ENCODE measurements at regions not wholly inside any gene's neighbourhood (a gene's known extent, or its start where the extent isn't known, plus 50 kb on each side); places are given as distances from the start of the nearest gene placed in this dataset.

- TF ChIP-seq CHD7 (IDR thresholded peaks at IDR 0.05; ENCODE audit: insufficient replicate concordance, low read length) (no peak), TAF1 (IDR thresholded peaks at IDR 0.05; ENCODE audit: low read depth, low read length) (no peak), BRCA1 (IDR thresholded peaks at IDR 0.05; ENCODE audit: low read depth, low read length) (no peak), HDAC2 (IDR thresholded peaks at IDR 0.05; ENCODE audit: borderline replicate concordance in 1 of 2, low read depth in 2 of 2, low read length in 2 of 2) (no peak), SAP30 (IDR thresholded peaks at IDR 0.05; ENCODE audit: insufficient read depth, insufficient replicate concordance, low read length) (no peak), NANOG (IDR thresholded peaks at IDR 0.05; ENCODE audit: insufficient read depth, low read depth, low read length, poor library complexity, severe bottlenecking) (no peak), MAX (IDR thresholded peaks at IDR 0.05) (no peak), PHF8 (conservative IDR thresholded peaks at IDR 0.05; ENCODE audit: low read depth, low read length) (no peak), EGR1 (IDR thresholded peaks at IDR 0.05; ENCODE audit: borderline replicate concordance, low read depth, low read length) (no peak), JUN (IDR thresholded peaks at IDR 0.05; ENCODE audit: low read depth, low read length) (no peak), SP2 (IDR thresholded peaks at IDR 0.05; ENCODE audit: low read length) (no peak), POLR2A (IDR thresholded peaks at IDR 0.05; ENCODE audit: control extremely low read depth in 1 of 2, low read depth in 2 of 2, low read length in 2 of 2) (no peak), EZH2 (IDR thresholded peaks at IDR 0.05; ENCODE audit: low read depth, low read length, severe bottlenecking) (no peak)
These were observed 104.5 kb upstream of the SH3BP4 start (continued) for GRCh38 chr2:234847364-234847635.
